ENCODE measurements at regions not wholly inside any gene's neighbourhood (a gene's known extent, or its start where the extent isn't known, plus 50 kb on each side); places are given as distances from the start of the nearest gene placed in this dataset.

DNA sequence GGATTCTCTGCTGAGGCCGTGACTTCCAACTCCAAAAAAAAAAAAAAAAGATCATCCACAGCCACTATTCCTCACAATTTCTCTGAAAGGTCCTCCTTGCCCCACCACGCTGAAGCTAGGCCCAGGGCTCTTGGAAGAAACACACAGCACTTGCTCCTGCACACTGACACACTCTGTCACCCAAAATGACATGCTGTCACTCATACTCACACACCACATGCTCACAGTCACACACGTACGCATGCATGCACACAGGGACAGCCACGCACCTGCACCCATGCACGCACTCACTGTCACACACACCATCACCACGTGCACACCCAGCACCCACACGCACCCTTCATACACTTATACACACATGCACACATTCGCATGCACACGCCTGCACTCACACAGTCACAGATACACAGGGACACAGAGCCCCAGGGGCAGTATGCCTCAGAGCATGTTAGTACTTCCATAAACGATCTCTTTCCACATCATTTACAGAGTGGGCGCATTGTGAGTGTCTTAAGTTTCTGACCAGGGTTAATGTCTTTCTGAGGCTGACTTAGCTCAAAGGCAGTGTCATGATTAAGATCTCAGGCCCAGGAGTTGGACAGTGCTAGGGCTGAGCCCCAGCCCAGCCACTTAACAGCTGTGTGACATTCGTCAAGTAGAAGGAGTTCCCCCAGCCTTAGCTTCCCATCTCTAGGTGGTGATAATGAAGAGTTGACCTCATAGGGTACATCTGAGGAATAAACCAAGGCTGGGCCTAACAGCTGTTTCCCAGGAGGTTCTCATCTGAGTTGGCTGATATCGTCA, 93.4 kb downstream of the GLI2 start:
- no peak for DNase-seq (ENCODE audit: low spot score)

GRCh38 chr2:120829633-120830025, 94.0 kb downstream of the GLI2 start:
- no peak for DNase-seq (ENCODE audit: low spot score)

DNA sequence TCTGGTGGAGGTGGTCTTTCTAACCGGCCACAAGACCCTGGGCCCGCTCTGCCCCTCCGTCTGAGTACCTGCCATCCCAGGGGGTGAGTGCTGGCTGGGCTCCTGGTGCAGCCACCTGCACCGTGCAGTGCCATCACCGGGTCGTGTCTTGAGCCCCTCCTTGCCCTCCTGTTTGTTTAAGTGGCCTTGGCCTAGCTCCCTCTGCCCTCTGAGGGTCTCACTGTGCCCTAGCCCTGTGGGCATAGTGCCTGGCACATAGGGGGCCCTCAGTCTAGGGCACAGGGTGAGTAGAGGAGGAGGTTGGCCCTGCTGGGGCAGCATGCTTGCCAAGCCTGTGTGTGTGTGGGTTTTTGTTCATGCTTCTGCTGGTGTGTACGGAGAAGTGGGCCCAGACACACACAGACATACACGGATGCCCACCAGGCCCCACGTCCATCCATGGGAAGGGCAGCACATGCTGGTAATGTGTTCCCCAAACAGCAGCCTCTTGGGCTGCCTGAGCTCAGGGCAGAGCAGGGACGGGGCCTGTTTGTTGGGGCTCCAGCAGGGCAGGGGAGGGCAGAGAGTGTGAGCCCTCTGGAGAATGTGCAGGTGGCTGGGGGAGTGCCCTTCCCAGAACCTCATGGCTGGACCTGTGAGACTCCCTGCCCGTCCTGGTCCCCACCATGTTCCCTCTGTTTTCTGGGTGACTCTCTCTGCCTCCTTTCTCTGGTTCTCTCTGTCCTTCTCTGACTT, 94.6 kb downstream of the GLI2 start:
- no peak for DNase-seq (ENCODE audit: low spot score)

DNA sequence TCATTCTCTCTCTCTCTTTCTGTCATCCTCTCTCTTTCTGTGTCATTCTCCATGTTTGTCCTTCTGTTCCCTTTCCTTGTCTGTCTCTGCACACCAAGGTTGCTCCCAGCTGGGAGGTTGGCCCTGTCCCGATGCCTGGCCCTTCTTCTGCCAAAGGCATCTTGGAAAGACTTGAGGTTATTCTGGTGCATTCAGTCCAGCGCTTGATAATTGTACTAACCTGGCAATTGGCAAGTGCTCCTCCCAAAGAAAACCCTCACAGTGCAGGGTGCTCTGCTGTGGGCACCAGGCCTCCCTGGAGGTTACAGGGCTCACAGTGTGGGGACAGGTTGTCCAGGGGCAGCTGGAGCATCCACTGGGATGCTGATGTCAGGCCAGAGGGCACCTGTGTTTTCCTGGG, 95.4 kb downstream of the GLI2 start:
- DNase-seq (ENCODE audit: low spot score): no peak

DNA sequence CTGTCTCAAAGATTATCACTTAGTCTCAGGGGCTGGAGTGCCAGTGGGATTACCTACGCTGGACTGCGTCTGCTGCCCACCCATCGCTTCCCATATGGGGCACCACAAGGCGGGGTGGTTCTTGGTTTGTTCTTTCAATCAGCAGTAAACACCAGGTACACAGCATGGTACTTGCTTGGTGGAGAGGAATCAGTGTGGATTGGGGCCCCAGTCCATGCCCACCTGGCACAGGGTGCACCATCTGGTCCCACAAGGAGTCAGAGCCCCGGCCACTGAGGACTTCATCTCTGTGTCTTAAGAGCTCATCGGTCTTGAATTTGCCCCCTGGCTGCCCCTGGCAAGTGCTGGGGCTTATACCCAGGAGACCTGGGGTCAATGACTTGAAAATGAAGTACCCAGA, 96.2 kb downstream of the GLI2 start:
- DNase-seq (ENCODE audit: low spot score): no peak

- no peak for DNase-seq (ENCODE audit: low spot score)
Measured at GRCh38 chr2:120832296-120833070, 96.8 kb downstream of the GLI2 start.

DNA sequence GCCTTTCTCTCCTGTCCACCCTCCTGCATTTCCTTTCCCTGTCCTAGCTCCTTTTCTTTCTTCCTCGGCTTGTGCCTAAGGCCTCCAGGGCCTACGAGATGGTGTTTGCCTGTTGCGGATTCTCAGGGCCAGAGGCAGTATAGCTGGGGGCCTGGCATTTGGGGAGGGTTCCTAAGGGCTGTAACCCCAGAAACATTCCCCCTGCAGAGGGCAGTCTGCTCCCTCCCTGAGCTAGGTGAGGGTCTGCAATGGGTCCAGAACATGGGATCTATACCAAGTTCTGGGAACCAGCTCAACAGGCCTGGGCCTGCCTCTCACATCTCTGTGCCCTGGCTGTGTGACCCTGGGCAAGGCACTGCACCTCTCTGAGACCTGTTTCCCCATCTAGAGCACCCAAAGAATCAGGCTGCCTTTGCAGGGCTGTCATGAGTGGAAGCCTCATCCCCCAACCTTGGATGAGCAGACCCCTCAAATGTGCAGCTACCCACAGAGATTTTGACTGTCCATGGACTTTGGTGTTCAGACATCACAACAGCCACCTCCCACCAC, 97.5 kb downstream of the GLI2 start:
- no peak for DNase-seq (ENCODE audit: low spot score)

DNA sequence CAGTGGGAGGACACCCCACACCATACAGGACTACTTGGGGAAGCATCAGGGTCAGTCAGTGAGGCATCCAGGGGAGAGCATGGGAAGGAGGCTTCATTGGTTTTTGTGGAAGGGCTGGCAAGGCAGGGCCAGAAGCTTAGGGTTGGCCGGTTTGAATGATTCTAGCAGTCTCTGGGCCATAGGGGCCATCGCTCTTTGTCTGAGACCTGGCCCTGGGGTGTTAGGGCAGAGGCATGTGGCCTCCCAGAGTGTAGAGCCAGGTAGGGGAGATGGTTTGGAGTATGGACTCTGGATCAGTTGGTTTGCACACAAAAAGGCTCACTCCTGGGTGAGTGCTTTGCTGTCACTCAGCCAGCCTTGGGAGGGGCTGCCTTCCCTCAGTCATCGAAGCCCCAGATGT, 98.5 kb downstream of the GLI2 start:
- DNase-seq (ENCODE audit: low spot score): no peak

- DNase-seq (ENCODE audit: low spot score): no peak
Measured at GRCh38 chr2:120836281-120836680, 100.6 kb downstream of the GLI2 start.

GRCh38 chr2:120840795-120841487, 105.3 kb downstream of the GLI2 start:
- no peak for DNase-seq (ENCODE audit: low spot score)

DNA sequence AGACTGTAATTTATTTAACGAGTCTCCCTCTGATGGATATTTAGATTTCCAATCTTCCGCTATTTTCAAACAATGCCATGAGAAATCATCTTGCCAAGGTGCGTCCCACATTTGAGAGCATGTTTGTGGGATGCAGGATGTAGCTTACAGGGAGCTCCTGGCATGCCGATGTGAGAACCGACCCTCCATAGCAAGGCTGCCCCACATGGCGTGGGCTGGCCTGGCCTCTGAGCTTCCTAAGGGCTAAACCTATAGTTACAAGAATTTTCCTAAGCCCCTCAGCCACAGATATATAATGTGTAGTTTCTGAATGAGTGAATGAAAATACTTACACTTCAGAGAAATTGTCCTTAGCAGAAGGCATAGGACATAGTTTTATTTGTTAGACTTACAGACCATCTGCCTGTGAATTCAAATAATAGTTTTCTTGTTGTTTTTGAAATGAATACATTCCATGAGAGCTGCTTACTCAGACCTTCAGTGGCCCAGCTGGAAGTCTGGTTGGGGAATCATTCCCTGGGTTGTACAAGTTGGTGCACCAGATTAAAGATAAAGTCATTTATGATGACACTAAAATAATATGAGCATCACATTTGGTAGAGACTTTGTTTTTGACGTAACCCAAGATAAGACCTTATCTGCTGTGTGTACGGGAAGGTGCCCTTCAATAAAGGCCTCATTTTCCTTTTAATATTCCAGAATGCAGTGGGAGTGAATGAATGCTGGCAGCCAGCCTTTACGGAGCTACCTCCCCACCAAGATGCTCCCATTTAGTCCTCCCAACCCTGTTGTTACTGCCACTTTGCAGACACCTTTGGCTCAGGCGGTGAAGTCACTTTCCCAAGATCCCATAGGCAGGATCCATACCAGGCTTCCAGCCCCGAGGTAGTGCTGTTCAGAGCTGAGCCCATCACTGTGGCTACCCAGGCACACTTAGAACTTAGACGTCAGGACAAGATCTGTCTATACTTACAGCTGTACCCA, 107.1 kb downstream of the GLI2 start:
- DNase-seq (ENCODE audit: low spot score): no peak

- DNase-seq (ENCODE audit: low spot score): no peak
Measured at GRCh38 chr2:120844070-120844738, 108.5 kb downstream of the GLI2 start.

DNA sequence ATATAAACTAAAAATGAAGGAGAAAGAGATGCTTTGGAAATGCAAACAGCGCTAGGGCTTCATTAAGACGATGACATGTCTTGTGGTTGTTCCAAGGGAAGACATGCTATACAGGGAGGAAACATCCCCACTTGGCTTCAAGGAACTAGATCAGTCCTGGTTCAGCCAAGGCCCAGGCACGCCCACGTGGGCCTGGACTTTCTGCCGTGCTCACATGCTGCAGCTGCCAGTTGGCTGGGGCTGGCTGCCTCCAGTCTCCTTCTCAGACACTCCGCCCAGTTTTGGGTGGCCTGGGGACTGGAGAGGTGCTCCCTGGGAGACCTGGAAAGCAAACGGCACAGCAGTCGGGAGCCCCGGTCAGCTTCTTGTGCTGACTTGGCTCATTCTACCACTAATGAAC, 109.6 kb downstream of the GLI2 start:
- DNase-seq (ENCODE audit: low spot score): no peak

DNA sequence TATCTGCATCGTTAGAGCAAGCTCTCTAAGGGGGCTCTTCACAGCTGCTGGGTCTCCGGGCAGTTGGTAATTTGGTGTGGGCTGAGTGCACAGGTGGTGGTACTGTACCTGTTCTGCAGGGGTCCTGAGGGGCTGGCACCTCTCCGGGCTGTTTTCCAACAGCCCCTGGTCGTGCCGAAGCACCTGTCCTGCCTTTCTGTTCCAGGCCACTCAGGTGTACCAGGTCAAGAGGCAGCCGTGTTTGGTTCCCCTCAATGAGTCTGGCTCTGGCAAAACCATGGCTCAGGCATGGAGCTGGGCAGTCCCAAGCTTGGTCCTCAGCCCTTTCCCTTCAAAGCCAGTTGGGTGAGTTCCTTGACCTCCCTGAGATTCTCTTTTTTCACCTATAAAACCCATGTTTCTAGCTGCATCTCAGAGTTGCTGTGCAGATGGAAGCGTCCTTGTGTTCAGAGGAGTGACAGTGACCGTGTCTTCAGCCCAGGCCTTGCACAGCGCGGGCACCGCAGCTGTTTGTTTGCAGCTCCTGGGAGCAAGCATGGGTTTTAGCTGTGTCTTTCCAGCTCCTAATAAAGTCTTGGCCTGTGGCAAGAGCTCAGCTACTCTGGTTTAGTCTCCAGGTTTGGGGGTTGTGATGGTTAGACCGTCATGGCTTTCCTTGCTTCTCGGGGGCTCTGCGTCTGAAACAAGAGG, 110.9 kb downstream of the GLI2 start:
- DNase-seq (ENCODE audit: low spot score): no peak

GRCh38 chr2:120847700-120848321, 112.1 kb downstream of the GLI2 start:
- no peak for DNase-seq (ENCODE audit: low spot score)

DNA sequence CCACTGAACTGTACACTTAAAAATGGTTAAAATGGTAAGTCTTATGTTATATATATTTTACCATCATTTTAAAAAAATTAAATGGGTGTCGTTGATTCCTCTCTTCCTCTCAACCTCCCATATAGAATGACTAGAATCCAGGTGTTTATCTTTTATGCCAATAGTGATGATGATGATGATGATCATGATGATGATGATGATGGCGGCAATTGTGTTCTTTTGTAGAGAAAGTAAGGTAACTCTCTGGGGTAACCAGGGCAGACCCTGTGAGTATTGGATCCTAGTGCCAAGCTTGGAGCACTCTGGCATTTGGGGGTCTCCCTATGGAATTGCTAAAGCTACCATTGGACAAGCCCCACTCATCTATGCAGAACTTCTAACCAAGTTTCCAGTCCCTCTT, 113.6 kb downstream of the GLI2 start:
- DNase-seq (ENCODE audit: low spot score): no peak

DNA sequence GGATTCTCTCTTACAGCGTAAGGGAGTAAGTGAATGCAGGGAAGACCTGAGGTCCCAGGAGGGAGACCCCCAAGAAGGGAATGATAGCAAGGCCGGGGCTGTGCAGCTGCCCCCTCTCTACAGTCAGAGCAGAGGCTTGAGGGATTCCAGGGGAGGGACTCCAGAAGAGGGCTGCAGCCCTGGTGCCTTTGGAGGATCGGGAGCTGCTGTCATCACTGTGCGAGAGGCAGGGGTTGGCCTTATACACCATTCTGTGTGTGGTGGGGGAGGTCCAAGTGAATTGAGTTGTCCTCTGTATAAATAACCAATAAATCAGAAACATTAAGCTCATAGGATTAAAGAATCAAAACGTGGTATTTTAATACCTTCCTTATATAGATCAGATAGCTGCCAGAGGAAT, 114.9 kb downstream of the GLI2 start:
- DNase-seq (ENCODE audit: low spot score): no peak

DNA sequence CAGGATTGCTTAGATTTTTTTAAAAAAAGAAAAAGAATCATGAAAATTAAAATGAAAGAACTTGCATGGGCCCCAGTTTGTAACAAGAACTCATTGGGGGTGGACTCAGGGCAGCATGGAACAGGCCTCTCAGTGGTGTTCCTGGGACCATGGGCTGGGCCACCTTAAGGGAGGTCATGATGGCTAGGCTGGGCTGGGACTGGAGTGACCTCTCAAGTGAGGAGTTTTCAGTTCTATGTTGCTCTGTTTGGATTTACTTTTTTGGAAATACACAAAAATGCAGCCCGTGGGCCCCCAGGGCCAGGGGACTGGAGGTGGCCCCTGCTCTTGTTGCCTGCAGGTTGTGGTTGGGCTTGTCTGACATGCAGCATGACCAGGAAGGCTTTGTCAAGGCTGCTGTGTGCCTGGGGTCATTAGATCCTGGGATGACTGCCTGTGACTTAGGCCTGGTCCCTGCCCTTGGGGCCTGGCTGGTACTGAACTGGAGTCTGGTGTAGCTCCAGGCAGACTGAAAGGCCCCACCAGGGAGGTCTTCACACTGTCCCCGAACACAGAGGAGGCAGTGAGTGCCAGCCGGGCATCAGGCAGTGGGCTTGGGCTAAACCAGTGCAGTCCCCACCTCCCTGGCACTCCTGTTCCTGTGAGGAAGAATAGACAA, 115.6 kb downstream of the GLI2 start:
- no peak for DNase-seq (ENCODE audit: low spot score)
